KMS-11 (cell line): ENCODE measurements at regions not wholly inside any gene's neighbourhood (a gene's known extent, or its start where the extent isn't known, plus 50 kb on each side); places are given as distances from the start of the nearest gene placed in this dataset.
"Not testable (repeated sequence)": the region's sequence is repeated elsewhere in the genome, so short reads cannot be mapped to it uniquely, and the experiment has no call there.

Source experiments
- H2AFZ ChIP-seq: fragments of 200-600 bp; sonication (generic); 2 replicates; pipeline ENCODE4 v1.6.1; 2016; ENCODE audit warnings: antibody characterized with exemption, mixed run types, low read depth
- H3K27ac ChIP-seq: fragments of 200-600 bp; sonication (generic); 2 replicates; pipeline ENCODE4 v1.6.1; 2016; ENCODE audit warnings: mild to moderate bottlenecking, mixed run types
- H3K27me3 ChIP-seq: fragments of 200-600 bp; sonication (generic); 2 replicates; pipeline ENCODE4 v1.6.1; 2017; ENCODE audit warnings: mild to moderate bottlenecking, low read depth, mixed run types, moderate library complexity; ENCODE audit not compliant: insufficient read depth
- H3K36me3 ChIP-seq: fragments of 200-600 bp; sonication (generic); 2 replicates; pipeline ENCODE4 v1.6.1; 2017; ENCODE audit warnings: mild to moderate bottlenecking, mixed run types; ENCODE audit not compliant: insufficient read depth
- H3K4me1 ChIP-seq: fragments of 200-600 bp; sonication (generic); 2 replicates; pipeline ENCODE4 v1.6.1; 2016; ENCODE audit warnings: mild to moderate bottlenecking, low read depth, mixed run types; ENCODE audit not compliant: poor library complexity, severe bottlenecking
- H3K4me2 ChIP-seq: fragments of 200-600 bp; sonication (generic); 2 replicates; pipeline ENCODE4 v1.7.0; 2016; ENCODE audit warnings: mild to moderate bottlenecking, mixed run types
- H3K4me3 ChIP-seq: fragments of 200-600 bp; sonication (generic); IDR thresholded peaks from 2 replicates; pipeline ENCODE4 v1.6.1; 2017; ENCODE audit warnings: low read depth, low read length, mixed read lengths; ENCODE audit not compliant: insufficient read depth
- H3K79me2 ChIP-seq: fragments of 200-600 bp; sonication (generic); 2 replicates; pipeline ENCODE4 v1.6.1; 2016; ENCODE audit warnings: low read depth, mixed run types; ENCODE audit not compliant: insufficient read depth
- H3K9ac ChIP-seq: fragments of 200-600 bp; sonication (generic); 2 replicates; pipeline ENCODE4 v1.6.1; 2016; ENCODE audit warnings: mild to moderate bottlenecking, mixed run types
- H4K20me1 ChIP-seq: fragments of 200-600 bp; sonication (generic); 2 replicates; pipeline ENCODE4 v1.6.1; 2016; ENCODE audit warnings: mild to moderate bottlenecking, mixed run types; ENCODE audit not compliant: insufficient read depth
- TF ChIP-seq, protein P1 (sequence below): fragments of 200-600 bp; sonication (generic); conservative IDR thresholded peaks from 2 replicates; pipeline ENCODE4 v1.6.1; 2017; ENCODE audit warnings: low read depth, mild to moderate bottlenecking, antibody characterized with exemption, low read length, moderate library complexity, mixed read lengths

DNA sequence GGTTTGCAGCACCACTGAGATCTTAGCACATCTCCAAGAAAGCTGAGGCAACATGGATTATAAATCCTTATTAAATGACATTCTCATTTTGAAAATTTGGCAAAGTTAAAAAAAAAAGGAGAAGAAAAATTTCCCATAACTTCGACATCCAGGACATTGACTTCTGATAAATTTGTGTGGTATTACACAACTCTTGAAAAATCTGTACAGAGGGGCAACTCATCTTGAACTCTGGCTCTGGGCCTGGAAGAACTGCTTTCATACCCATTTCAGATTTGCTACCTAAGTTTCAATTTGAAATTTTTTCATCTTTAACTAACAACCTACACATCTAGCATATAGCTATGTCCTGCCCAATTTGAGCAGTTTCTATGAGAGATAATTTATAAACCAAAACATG lies 118.0 kb upstream of the UGP2 start:
- Histone ChIP-seq H3K79me2 (no peaks in the 10 kb centered on the region), H2AFZ (no peak overlapping the region)

DNA sequence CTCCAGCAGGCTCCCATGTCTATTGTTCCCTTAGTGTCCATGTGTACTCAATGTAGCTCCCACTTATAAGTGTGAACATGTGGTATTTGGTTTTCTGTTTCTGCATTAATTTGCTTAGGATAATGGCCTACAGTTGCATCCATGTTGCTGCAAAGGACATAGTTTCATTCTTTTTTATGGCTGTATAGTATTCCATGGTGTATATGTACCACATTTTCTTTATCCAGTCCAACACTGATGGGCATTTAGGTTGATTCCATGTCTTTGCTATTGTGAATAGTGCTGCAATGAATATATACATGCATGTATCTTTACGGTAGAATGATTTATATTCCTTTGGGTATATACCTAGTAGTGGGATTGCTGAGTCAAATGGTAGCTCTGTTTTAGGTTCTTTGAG lies 116.5 kb upstream of the UGP2 start:
- H3K79me2 ChIP-seq: not testable (repeated sequence)

More for the DNA sequence above, 118.0 kb upstream of the UGP2 start:
- no peaks in the 10 kb centered on the region for H3K36me3 ChIP-seq
- TF ChIP-seq, protein P1, sequence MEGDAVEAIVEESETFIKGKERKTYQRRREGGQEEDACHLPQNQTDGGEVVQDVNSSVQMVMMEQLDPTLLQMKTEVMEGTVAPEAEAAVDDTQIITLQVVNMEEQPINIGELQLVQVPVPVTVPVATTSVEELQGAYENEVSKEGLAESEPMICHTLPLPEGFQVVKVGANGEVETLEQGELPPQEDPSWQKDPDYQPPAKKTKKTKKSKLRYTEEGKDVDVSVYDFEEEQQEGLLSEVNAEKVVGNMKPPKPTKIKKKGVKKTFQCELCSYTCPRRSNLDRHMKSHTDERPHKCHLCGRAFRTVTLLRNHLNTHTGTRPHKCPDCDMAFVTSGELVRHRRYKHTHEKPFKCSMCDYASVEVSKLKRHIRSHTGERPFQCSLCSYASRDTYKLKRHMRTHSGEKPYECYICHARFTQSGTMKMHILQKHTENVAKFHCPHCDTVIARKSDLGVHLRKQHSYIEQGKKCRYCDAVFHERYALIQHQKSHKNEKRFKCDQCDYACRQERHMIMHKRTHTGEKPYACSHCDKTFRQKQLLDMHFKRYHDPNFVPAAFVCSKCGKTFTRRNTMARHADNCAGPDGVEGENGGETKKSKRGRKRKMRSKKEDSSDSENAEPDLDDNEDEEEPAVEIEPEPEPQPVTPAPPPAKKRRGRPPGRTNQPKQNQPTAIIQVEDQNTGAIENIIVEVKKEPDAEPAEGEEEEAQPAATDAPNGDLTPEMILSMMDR: no peak
- H3K4me3 ChIP-seq: no peak overlapping the region
- H4K20me1 ChIP-seq: no peaks in the 10 kb centered on the region
- no peaks in the 10 kb centered on the region for H3K27me3 ChIP-seq
- H3K4me1 ChIP-seq: no peaks in the 10 kb centered on the region
- H3K9ac ChIP-seq: no peak overlapping the region
- H3K27ac ChIP-seq: no peak overlapping the region
- no peak overlapping the region for H3K4me2 ChIP-seq

DNA sequence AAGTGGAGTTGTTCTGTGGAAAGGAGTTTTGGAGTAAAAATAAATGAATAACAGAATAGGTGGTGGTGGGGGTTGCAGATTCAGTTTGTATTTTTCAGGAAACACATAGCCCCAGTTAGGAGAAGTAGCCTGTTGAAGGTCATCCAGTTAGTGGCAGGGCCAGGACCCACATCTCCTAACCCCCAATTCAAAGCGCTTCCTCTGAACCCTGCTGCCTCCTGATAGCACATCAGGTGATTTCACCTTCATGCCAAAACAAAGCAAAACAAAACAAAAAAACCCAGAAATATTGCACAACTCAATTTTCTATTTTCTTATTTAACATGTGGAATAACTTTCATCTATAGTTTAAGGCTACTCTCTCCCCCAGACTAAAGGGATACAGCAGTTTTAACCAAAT lies 112.3 kb upstream of the UGP2 start:
- Histone ChIP-seq H3K4me1 (peaks cover 8% of the 10 kb centered on the region), H4K20me1 (no peaks in the 10 kb centered on the region), H3K27ac (no peak overlapping the region), H3K27me3 (no peaks in the 10 kb centered on the region), H3K79me2 (no peaks in the 10 kb centered on the region), H3K9ac (no peak overlapping the region), H3K4me3 (no peak overlapping the region), H3K36me3 (no peaks in the 10 kb centered on the region), H3K4me2 (no peak overlapping the region), H2AFZ (no peak overlapping the region)
- TF ChIP-seq, protein P1: no peak

More for the DNA sequence above, 116.5 kb upstream of the UGP2 start:
- not testable (repeated sequence) for H3K9ac ChIP-seq, H3K4me1 ChIP-seq, H3K4me2 ChIP-seq, H4K20me1 ChIP-seq, H2AFZ ChIP-seq, H3K4me3 ChIP-seq, H3K27ac ChIP-seq, H3K36me3 ChIP-seq, H3K27me3 ChIP-seq

DNA sequence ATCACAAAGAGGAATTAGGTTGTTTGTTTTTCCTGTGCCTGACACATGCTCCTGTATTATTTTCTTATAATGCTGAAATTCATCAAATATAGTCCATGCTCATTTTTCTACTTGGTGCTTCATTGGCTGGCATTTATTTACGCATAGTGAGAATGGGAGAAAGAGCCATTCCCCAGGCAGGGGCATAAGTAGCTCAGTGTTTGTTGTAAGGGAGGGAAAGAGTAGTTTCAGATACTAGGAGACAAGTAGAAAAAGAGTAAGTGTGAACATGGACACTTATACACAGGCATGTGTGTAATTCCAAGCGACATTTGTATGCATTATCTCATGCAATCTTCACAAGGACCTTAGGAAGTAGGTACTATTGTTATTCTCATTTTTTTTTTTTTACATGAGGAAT lies 111.9 kb upstream of the UGP2 start:
- no peaks in the 10 kb centered on the region for H3K36me3 ChIP-seq
- no peak overlapping the region for H3K9ac ChIP-seq
- H3K4me3 ChIP-seq: no peak overlapping the region
- no peak overlapping the region for H3K27ac ChIP-seq
- no peaks in the 10 kb centered on the region for H3K79me2 ChIP-seq
- TF ChIP-seq, protein P1: no peak
- H4K20me1 ChIP-seq: no peaks in the 10 kb centered on the region
- H3K27me3 ChIP-seq: no peaks in the 10 kb centered on the region
- H3K4me1 ChIP-seq: peaks cover 12% of the 10 kb centered on the region
- H2AFZ ChIP-seq: no peak overlapping the region
- H3K4me2 ChIP-seq: no peak overlapping the region

DNA sequence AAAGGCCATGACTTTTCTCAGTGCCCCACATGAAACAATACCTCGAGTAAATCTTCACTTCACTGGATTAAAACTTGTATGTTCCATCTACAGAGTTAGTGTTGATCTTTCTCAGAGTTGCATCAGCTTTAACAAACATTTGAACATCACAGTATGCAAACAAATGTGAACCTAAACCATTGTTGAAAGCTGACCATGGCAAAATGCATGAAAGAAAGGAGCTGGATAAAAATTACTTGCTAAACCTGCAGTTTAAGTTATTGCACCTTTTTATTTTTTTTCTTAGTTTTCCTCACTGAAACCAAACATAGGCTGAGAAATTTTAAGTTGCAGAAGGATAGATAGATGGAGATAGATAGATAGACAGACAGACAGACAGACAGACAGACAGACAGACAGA lies 107.2 kb upstream of the UGP2 start:
- Histone ChIP-seq H2AFZ (0 out of 2 replicates have a peak overlapping the region, but pooled peaks have one; percentile 7), H3K9ac (no peak overlapping the region), H3K4me3 (no peak overlapping the region), H4K20me1 (no peaks in the 10 kb centered on the region), H3K36me3 (no peaks in the 10 kb centered on the region), H3K4me1 (peaks cover 31% of the 10 kb centered on the region), H3K4me2 (peak overlapping the region; percentile 5; the same call in 1 of the 2 replicates), H3K79me2 (no peaks in the 10 kb centered on the region), H3K27ac (no peak overlapping the region), H3K27me3 (no peaks in the 10 kb centered on the region)
- TF ChIP-seq, protein P1: no peak
